HCT116 (cell line): ENCODE measurements at regions not wholly inside any gene's neighbourhood (a gene's known extent, or its start where the extent isn't known, plus 50 kb on each side); places are given as distances from the start of the nearest gene placed in this dataset.

ENCODE experiments used
- POLR2A ChIP-seq: IDR thresholded peaks from 2 replicates; pipeline ENCODE4 v1.7.0; 2011; ENCODE audit warnings: borderline replicate concordance; ENCODE audit not compliant: insufficient read depth, insufficient read length; ENCODE audit errors: extremely low read depth
- POLR2AphosphoS5 ChIP-seq: IDR thresholded peaks from 2 replicates; pipeline ENCODE4 v1.6.1; 2011; ENCODE audit warnings: mild to moderate bottlenecking, low read depth, low read length, moderate library complexity
- RAD21 ChIP-seq: IDR thresholded peaks from 2 replicates; pipeline ENCODE4 v1.6.1; 2012; ENCODE audit warnings: low read depth, mild to moderate bottlenecking
- ZNF274 ChIP-seq: fragments of 200-500 bp; sonication (Bioruptor generic); IDR thresholded peaks from 2 replicates; pipeline ENCODE4 v1.6.1; 2014; ENCODE audit warnings: mild to moderate bottlenecking, low read depth, low read length, inconsistent platforms
- TF ChIP-seq, protein P1 (sequence below), 3 experiments: fragments of 200-600 bp in 1 of 3; sonication (generic) in 1 of 3; IDR thresholded peaks in 2 of 3; conservative IDR thresholded peaks in 1 of 3; 2 replicates each; pipeline ENCODE4 v1.5.1; 2012 to 2017; ENCODE audit warnings: low read depth in 2 of 3, low read length in 2 of 3, antibody characterized with exemption in 1 of 3, borderline replicate concordance in 1 of 3, control low read depth in 1 of 3, mild to moderate bottlenecking in 1 of 3, mixed read lengths in 1 of 3, mixed run types in 1 of 3, moderate library complexity in 1 of 3; ENCODE audit not compliant: insufficient read depth in 1 of 3

GRCh38 chrX:23612846-23613245 is 54.4 kb upstream of the PRDX4 start:
- TF ChIP-seq, protein P1, sequence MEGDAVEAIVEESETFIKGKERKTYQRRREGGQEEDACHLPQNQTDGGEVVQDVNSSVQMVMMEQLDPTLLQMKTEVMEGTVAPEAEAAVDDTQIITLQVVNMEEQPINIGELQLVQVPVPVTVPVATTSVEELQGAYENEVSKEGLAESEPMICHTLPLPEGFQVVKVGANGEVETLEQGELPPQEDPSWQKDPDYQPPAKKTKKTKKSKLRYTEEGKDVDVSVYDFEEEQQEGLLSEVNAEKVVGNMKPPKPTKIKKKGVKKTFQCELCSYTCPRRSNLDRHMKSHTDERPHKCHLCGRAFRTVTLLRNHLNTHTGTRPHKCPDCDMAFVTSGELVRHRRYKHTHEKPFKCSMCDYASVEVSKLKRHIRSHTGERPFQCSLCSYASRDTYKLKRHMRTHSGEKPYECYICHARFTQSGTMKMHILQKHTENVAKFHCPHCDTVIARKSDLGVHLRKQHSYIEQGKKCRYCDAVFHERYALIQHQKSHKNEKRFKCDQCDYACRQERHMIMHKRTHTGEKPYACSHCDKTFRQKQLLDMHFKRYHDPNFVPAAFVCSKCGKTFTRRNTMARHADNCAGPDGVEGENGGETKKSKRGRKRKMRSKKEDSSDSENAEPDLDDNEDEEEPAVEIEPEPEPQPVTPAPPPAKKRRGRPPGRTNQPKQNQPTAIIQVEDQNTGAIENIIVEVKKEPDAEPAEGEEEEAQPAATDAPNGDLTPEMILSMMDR (IDR thresholded peaks at IDR 0.05 in 2 of 3, conservative IDR thresholded peaks at IDR 0.05 in 1 of 3; ENCODE audit: borderline replicate concordance in 1 of 3, insufficient read depth in 1 of 3, low read depth in 2 of 3, low read length in 2 of 3) = no peak
- no peak for TF ChIP-seq POLR2AphosphoS5
- TF ChIP-seq ZNF274 = no peak
- no peak for TF ChIP-seq RAD21
- TF ChIP-seq POLR2A = no peak
